Dedifferentiated amniotic fluid mesenchymal stem cell (primary cell): ENCODE measurements at regions not wholly inside any gene's neighbourhood (a gene's known extent, or its start where the extent isn't known, plus 50 kb on each side); places are given as distances from the start of the nearest gene placed in this dataset.
"Not testable (repeated sequence)": the region's sequence is repeated elsewhere in the genome, so short reads cannot be mapped to it uniquely, and the experiment has no call there.

Experiments used
- DNase-seq: peaks from one replicate; pipeline ENCODE4 v3.0.0-alpha.2; 2016; ENCODE audit errors: extremely low spot score

GRCh38 chr1:102661481-102661880, 446.8 kb downstream of the COL11A1 start:
- no peak for DNase-seq

- not testable (repeated sequence) for DNase-seq
Measured at GRCh38 chr1:102659876-102660483, 448.3 kb downstream of the COL11A1 start.

- DNase-seq, result no peak
Measured at GRCh38 chr1:102655034-102655433, 453.3 kb downstream of the COL11A1 start.

GRCh38 chr1:102640872-102641271, 467.4 kb downstream of the COL11A1 start:
- no peak for DNase-seq

GRCh38 chr1:102640312-102640711, 468.0 kb downstream of the COL11A1 start:
- no peak for DNase-seq

GRCh38 chr1:102631691-102632090, 476.6 kb downstream of the COL11A1 start:
- no peak for DNase-seq

- no peak for DNase-seq
Measured at GRCh38 chr1:102630041-102630440, 478.3 kb downstream of the COL11A1 start.

GRCh38 chr1:102628109-102628613, 480.2 kb downstream of the COL11A1 start:
- no peak for DNase-seq

- DNase-seq, result no peak
Measured at GRCh38 chr1:102627145-102627544, 481.2 kb downstream of the COL11A1 start.

GRCh38 chr1:102615896-102616295, 492.4 kb downstream of the COL11A1 start:
- DNase-seq, result no peak

- DNase-seq, result no peak
Measured at GRCh38 chr1:102595106-102595505, 513.2 kb downstream of the COL11A1 start.

- DNase-seq, result no peak
Measured at GRCh38 chr1:102593276-102593675, 515.0 kb downstream of the COL11A1 start.

- no peak for DNase-seq
Measured at GRCh38 chr1:102588536-102588935, 519.8 kb downstream of the COL11A1 start.

- no peak for DNase-seq
Measured at GRCh38 chr1:102586022-102586421, 522.3 kb downstream of the COL11A1 start.

- DNase-seq, result no peak
Measured at GRCh38 chr1:102580806-102581205, 527.5 kb downstream of the COL11A1 start.

- peak; percentile 36 for DNase-seq
Measured at GRCh38 chr1:102578804-102579203, 529.5 kb downstream of the COL11A1 start.

GRCh38 chr1:102572637-102573036, 535.7 kb downstream of the COL11A1 start:
- DNase-seq, result no peak

GRCh38 chr1:102566182-102566581, 542.1 kb downstream of the COL11A1 start:
- no peak for DNase-seq

GRCh38 chr1:102562380-102562779, 545.9 kb downstream of the COL11A1 start:
- no peak for DNase-seq

GRCh38 chr1:102550729-102551384, 554.1 kb upstream of the OLFM3 start:
- DNase-seq, result no peak

GRCh38 chr1:102546251-102546650, 549.5 kb upstream of the OLFM3 start:
- DNase-seq, result no peak

- DNase-seq, result no peak
Measured at GRCh38 chr1:102535829-102536505, 539.2 kb upstream of the OLFM3 start.

GRCh38 chr1:102531036-102531435, 534.3 kb upstream of the OLFM3 start:
- DNase-seq, result no peak
